ENCODE measurements at regions not wholly inside any gene's neighbourhood (a gene's known extent, or its start where the extent isn't known, plus 50 kb on each side); places are given as distances from the start of the nearest gene placed in this dataset.

DNA sequence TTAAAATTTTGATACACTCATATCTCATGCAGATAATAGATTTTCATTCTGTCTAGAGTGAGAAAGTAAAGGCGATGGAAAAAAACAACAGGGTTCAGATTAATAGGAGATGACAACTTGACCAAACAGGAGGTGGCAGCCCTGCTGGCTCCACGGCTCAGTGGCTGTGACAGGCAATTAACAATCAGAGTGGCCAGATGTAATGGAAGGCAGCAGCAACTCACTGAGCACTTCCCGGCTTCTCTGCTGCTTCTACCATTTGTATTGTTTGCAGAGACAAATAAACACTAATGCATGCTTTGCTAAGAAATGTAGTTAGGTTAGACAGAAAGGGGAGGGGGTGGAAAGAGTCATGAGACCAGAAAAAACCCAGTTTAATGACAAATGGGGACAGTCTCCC is 473.0 kb upstream of the SLC10A2 start:
- TF ChIP-seq POLR2AphosphoS5 (IDR thresholded peaks at IDR 0.05; ENCODE audit: insufficient read depth in 1 of 2, low read depth in 1 of 2): no peak
- TF ChIP-seq POLR2A (IDR thresholded peaks at IDR 0.05): no peak

All from vagina (tissue), 2 donors.